Lower lobe of right lung (tissue), 2 donors: ENCODE measurements at regions not wholly inside any gene's neighbourhood (a gene's known extent, or its start where the extent isn't known, plus 50 kb on each side); places are given as distances from the start of the nearest gene placed in this dataset.

Experiments used
- ATAC-seq, 2 donors: fragments of 200-7000 bp; cut with Tn5 transposase; one replicate each; pipeline ENCODE4 v1.9.1; 2020 to 2022; ENCODE audit warnings: mild to moderate bottlenecking in 2 of 2, moderate library complexity in 2 of 2
- DNase-seq: peaks from one replicate; pipeline ENCODE4 v3.0.0-alpha.2; 2020
- H3K27ac ChIP-seq: fragments of 200-600 bp; one replicate; pipeline ENCODE4 v1.8.0; 2022
- H3K27me3 ChIP-seq: fragments of 200-600 bp; one replicate; pipeline ENCODE4 v1.8.0; 2022; ENCODE audit warnings: low read depth
- H3K36me3 ChIP-seq: fragments of 200-600 bp; one replicate; pipeline ENCODE4 v1.8.0; 2022; ENCODE audit warnings: mild to moderate bottlenecking
- H3K4me1 ChIP-seq: fragments of 200-600 bp; one replicate; pipeline ENCODE4 v1.8.0; 2022
- H3K4me3 ChIP-seq: fragments of 200-600 bp; one replicate; pipeline ENCODE4 v1.8.0; 2022; ENCODE audit warnings: mild to moderate bottlenecking
- H3K9me3 ChIP-seq: fragments of 200-600 bp; one replicate; pipeline ENCODE4 v1.8.0; 2022
- intact Hi-C: fragments of 100-400 bp; cut with DNase I; formaldehyde crosslinking; loops from one replicate; pipeline ENCODE4 v1.11.0; 2022
- TF ChIP-seq, protein P1 (sequence below): fragments of 200-600 bp; IDR thresholded peaks from one replicate; pipeline ENCODE4 v1.8.0; 2022; ENCODE audit warnings: antibody characterized with exemption, mild to moderate bottlenecking
- donor health status: DM: no; HTN: yes; CAD: no; lungs with severe emphysema.

DNA sequence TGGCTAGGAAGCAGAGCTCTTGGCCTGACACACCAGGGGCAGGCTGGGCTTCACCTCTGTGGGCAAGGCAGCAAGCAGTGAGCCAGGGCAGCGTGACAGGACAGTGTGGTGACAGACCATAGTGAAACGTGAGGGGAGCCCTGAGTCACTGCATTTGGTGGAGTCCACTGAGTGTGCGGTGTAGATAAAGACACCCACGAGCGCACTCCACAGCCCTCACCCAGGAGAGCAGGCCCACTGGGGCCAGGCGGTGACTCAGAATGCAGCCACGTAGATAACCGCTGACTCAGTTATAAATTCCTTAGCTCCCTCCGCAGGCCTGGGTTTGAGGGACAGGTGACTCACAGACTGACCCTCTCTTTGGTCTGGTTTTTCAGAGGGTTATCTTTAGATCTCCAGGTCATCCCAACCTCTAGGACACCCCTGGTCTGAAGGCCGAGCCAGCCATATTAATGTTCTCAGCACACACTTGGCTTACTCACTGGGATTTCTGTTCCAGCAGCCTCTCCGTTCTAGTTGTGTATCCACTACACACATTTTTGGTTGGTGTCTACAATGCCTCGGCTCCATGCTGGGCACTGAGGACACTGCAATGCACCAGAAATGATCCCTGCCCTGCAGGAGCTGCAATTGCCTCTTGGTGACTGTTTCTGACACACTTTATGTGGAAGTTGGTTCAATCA lies 90.2 kb upstream of the TSPAN2 start:
- intact Hi-C loops = no loop called here
- Histone ChIP-seq H3K27me3 (no peaks in the 10 kb centered on the region), H3K4me1 (no peaks in the 10 kb centered on the region)

DNA sequence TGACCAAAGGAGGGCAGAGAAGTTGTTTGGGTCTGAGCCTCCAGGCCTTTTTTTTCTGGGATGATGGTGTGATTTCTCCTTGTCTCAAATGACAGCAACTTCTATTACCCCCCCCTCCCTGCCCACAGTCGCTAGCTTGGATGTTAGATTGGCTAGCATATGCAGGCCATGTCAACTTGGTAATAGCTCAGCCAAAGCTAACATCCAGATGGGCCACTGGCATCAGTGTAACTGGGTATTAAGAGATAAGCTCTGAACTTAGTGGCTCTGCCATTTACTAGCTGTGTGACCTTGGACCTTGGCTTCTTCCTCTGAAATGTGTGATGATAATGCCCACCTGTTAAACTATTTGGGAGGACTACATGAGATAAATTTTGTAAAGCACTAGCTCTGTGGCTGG lies 86.9 kb upstream of the TSPAN2 start:
- no peaks in the 10 kb centered on the region for H3K9me3 ChIP-seq
- TF ChIP-seq, protein P1, sequence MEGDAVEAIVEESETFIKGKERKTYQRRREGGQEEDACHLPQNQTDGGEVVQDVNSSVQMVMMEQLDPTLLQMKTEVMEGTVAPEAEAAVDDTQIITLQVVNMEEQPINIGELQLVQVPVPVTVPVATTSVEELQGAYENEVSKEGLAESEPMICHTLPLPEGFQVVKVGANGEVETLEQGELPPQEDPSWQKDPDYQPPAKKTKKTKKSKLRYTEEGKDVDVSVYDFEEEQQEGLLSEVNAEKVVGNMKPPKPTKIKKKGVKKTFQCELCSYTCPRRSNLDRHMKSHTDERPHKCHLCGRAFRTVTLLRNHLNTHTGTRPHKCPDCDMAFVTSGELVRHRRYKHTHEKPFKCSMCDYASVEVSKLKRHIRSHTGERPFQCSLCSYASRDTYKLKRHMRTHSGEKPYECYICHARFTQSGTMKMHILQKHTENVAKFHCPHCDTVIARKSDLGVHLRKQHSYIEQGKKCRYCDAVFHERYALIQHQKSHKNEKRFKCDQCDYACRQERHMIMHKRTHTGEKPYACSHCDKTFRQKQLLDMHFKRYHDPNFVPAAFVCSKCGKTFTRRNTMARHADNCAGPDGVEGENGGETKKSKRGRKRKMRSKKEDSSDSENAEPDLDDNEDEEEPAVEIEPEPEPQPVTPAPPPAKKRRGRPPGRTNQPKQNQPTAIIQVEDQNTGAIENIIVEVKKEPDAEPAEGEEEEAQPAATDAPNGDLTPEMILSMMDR = no peak
- ATAC-seq (no peak), DNase-seq (no peak)
- H3K27me3 ChIP-seq = no peaks in the 10 kb centered on the region
- no peak overlapping the region for H3K27ac ChIP-seq
- H3K36me3 ChIP-seq = no peaks in the 10 kb centered on the region
- H3K4me1 ChIP-seq = no peaks in the 10 kb centered on the region
- H3K4me3 ChIP-seq = no peak overlapping the region
- intact Hi-C loops = no loop called here

More for the DNA sequence above, 90.2 kb upstream of the TSPAN2 start:
- TF ChIP-seq, protein P1 = no peak
- DNase-seq (no peak), ATAC-seq (no peak)
- no peak overlapping the region for H3K4me3 ChIP-seq
- no peak overlapping the region for H3K27ac ChIP-seq
- H3K9me3 ChIP-seq = no peaks in the 10 kb centered on the region
- H3K36me3 ChIP-seq = no peaks in the 10 kb centered on the region

DNA sequence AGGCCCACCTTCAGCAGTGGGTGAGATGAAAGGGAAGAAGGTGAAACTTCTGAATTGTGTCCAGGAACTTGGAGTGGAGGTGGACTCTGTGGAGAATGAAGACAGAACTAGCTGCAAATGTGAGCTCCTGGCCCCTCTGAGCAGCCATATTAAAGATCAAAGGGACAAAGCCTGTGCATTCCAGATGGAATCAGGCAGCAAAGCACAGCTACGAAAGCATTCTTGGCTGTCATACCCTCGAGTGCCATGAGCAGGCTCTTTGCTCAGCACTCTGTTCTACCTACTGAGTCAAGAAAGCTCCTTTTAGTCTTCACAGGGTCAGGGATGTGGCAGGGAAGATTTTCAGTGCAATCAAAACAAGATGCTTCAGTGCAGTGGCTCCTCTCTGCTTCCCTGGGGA lies 86.3 kb upstream of the TSPAN2 start:
- Histone ChIP-seq H3K36me3 (no peaks in the 10 kb centered on the region), H3K4me3 (no peak overlapping the region), H3K4me1 (no peaks in the 10 kb centered on the region), H3K27me3 (no peaks in the 10 kb centered on the region), H3K9me3 (no peaks in the 10 kb centered on the region), H3K27ac (no peak overlapping the region)
- TF ChIP-seq, protein P1 = no peak
- ATAC-seq (no peak), DNase-seq (no peak)
- intact Hi-C loops = no loop called here

DNA sequence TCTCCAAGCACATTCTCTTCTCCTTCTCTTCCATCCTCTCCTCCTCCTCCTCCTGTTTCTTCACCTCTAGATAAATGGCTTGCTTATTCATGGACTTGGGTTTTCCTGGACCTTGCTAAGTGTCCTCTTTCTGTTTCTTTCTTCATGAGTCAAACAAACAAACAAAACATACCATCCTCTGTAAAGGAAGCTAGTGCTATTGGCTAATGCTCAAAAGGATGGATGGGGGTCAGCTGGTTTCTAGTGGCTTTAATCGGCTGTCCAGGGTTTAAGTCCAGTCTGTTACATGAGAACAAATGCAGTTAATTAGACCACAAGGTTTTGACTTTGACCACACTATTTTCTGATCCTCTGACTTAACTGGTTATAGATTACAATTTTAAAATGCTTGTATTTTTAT lies 83.8 kb upstream of the TSPAN2 start:
- Histone ChIP-seq H3K36me3 (no peaks in the 10 kb centered on the region), H3K4me1 (no peaks in the 10 kb centered on the region), H3K9me3 (no peaks in the 10 kb centered on the region), H3K4me3 (no peak overlapping the region), H3K27ac (no peak overlapping the region), H3K27me3 (no peaks in the 10 kb centered on the region)
- TF ChIP-seq, protein P1 = no peak
- ATAC-seq (no peak), DNase-seq (no peak)
- intact Hi-C loops = no loop called here

DNA sequence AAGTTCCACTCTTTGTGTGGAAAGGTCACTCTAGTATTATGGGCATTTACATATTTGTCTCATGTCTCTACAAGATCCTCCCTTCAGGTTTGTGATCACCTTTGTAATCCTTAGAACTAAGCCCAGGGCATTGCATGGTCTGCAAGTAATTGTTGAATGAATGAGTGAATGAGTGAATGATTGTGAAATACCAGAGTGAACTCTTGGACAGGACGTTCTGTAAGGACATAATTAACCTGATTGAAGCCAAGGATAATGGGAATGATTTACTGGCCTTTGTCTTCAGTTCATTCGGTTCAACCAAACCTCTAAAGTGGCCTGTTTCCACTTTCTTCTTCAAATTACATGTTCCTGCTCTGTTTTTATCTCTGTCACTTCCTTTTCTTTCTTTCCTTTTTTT lies 83.0 kb upstream of the TSPAN2 start:
- H3K27ac ChIP-seq = no peak overlapping the region
- H3K36me3 ChIP-seq = no peaks in the 10 kb centered on the region
- no peaks in the 10 kb centered on the region for H3K9me3 ChIP-seq
- intact Hi-C loops = no loop called here
- no peak for DNase-seq
- no peaks in the 10 kb centered on the region for H3K4me1 ChIP-seq
- no peak for ATAC-seq
- TF ChIP-seq, protein P1 = no peak
- H3K27me3 ChIP-seq = no peaks in the 10 kb centered on the region
- H3K4me3 ChIP-seq = no peak overlapping the region
